ENCODE measurements at regions not wholly inside any gene's neighbourhood (a gene's known extent, or its start where the extent isn't known, plus 50 kb on each side); places are given as distances from the start of the nearest gene placed in this dataset.

- H3K27ac ChIP-seq = no peak overlapping the region
- WGBS = 93% methylated on average over 3 of the region's 3 CpGs
Measured at GRCh38 chr11:15636521-15637089, 521.9 kb downstream of the INSC start.

GRCh38 chr11:15638386-15638787, 523.7 kb downstream of the INSC start:
- DNase-seq (ENCODE audit: low spot score) = no peak
- no peaks in the 10 kb centered on the region for H3K9me3 ChIP-seq
- H3K27ac ChIP-seq = no peak overlapping the region
- H3K27me3 ChIP-seq (replicated peaks; ENCODE audit: insufficient read depth) = no peaks in the 10 kb centered on the region
- TF ChIP-seq POLR2AphosphoS5 (IDR thresholded peaks at IDR 0.05) = no peak
- TF ChIP-seq POLR2A (IDR thresholded peaks at IDR 0.05) = no peak
- TF ChIP-seq CTCF (IDR thresholded peaks at IDR 0.05) = no peak
- intact Hi-C loops (cut with DNase I) = no loop called here
- no peaks in the 10 kb centered on the region for H3K4me1 ChIP-seq (replicated peaks)
- WGBS = 92% methylated on average over 1 of the region's 1 CpG
- H3K4me3 ChIP-seq = no peak overlapping the region
- no peaks in the 10 kb centered on the region for H3K36me3 ChIP-seq

More at GRCh38 chr11:15636521-15637089, 521.9 kb downstream of the INSC start:
- H3K4me1 ChIP-seq (replicated peaks) = no peaks in the 10 kb centered on the region
- no peaks in the 10 kb centered on the region for H3K27me3 ChIP-seq (replicated peaks; ENCODE audit: insufficient read depth)
- no peak overlapping the region for H3K4me3 ChIP-seq
- H3K36me3 ChIP-seq = no peaks in the 10 kb centered on the region
- intact Hi-C loops (cut with DNase I) = no loop called here
- TF ChIP-seq POLR2A (IDR thresholded peaks at IDR 0.05) (no peak), CTCF (IDR thresholded peaks at IDR 0.05) (no peak)
- H3K9me3 ChIP-seq = no peaks in the 10 kb centered on the region
- no peak for DNase-seq (ENCODE audit: low spot score)

GRCh38 chr11:15640318-15640717, 525.6 kb downstream of the INSC start:
- intact Hi-C loops (cut with DNase I) = no loop called here
- Histone ChIP-seq H3K9me3 (no peaks in the 10 kb centered on the region), H3K36me3 (no peaks in the 10 kb centered on the region), H3K27ac (no peak overlapping the region), H3K4me1 (replicated peaks) (no peaks in the 10 kb centered on the region), H3K27me3 (replicated peaks; ENCODE audit: insufficient read depth) (no peaks in the 10 kb centered on the region), H3K4me3 (no peak overlapping the region)
- TF ChIP-seq POLR2A (IDR thresholded peaks at IDR 0.05) = no peak
- no peak for TF ChIP-seq CTCF (IDR thresholded peaks at IDR 0.05)
- TF ChIP-seq POLR2AphosphoS5 (IDR thresholded peaks at IDR 0.05) = no peak
- 56% methylated on average over 9 of the region's 9 CpGs for WGBS
- no peak for DNase-seq (ENCODE audit: low spot score)

- 33% methylated on average over 9 of the region's 9 CpGs for WGBS
- intact Hi-C loops (cut with DNase I) = no loop called here
- Histone ChIP-seq H3K9me3 (no peaks in the 10 kb centered on the region), H3K27ac (no peak overlapping the region), H3K4me1 (replicated peaks) (no peaks in the 10 kb centered on the region), H3K4me3 (no peak overlapping the region), H3K36me3 (no peaks in the 10 kb centered on the region), H3K27me3 (replicated peaks; ENCODE audit: insufficient read depth) (no peaks in the 10 kb centered on the region)
- TF ChIP-seq POLR2A (IDR thresholded peaks at IDR 0.05) = no peak
- no peak for TF ChIP-seq POLR2AphosphoS5 (IDR thresholded peaks at IDR 0.05)
- TF ChIP-seq CTCF (IDR thresholded peaks at IDR 0.05) = no peak
- DNase-seq (ENCODE audit: low spot score) = no peak
Measured at GRCh38 chr11:15641271-15642045, 526.7 kb downstream of the INSC start.

- intact Hi-C loops (cut with DNase I) = loop anchor here (5.0 kb wide), 1 partner anchor 318 kb away; no protein-coding TSS in a partner anchor
Measured at GRCh38 chr11:15645201-15645600, 530.5 kb downstream of the INSC start.

More at GRCh38 chr11:15645201-15645600, 530.5 kb downstream of the INSC start:
- TF ChIP-seq POLR2AphosphoS5 (IDR thresholded peaks at IDR 0.05) = peak; percentile 18
- TF ChIP-seq POLR2A (IDR thresholded peaks at IDR 0.05) = no peak
- peak in 2 of 4 experiments; percentile 12 to 35 for TF ChIP-seq CTCF (IDR thresholded peaks at IDR 0.05)
- peak; percentile 61 for DNase-seq (ENCODE audit: low spot score)
- Histone ChIP-seq H3K36me3 (no peaks in the 10 kb centered on the region), H3K27me3 (replicated peaks; ENCODE audit: insufficient read depth) (no peaks in the 10 kb centered on the region), H3K27ac (no peak overlapping the region), H3K4me1 (replicated peaks) (no peaks in the 10 kb centered on the region), H3K4me3 (no peak overlapping the region), H3K9me3 (no peaks in the 10 kb centered on the region)
- 38% methylated on average over 1 of the region's 1 CpG for WGBS
